GM06990 (cell line): ENCODE measurements at regions not wholly inside any gene's neighbourhood (a gene's known extent, or its start where the extent isn't known, plus 50 kb on each side); places are given as distances from the start of the nearest gene placed in this dataset.

Source experiments
- DNase-seq: peaks from one replicate; pipeline ENCODE4 v3.0.0-alpha.2; 2011; ENCODE audit not compliant: insufficient read length; ENCODE audit errors: extremely low read depth
- H3K27me3 ChIP-seq: replicated peaks from 2 replicates; pipeline ENCODE4 v1.6.0; 2011; ENCODE audit warnings: low read length; ENCODE audit not compliant: control insufficient read depth, insufficient read depth
- H3K36me3 ChIP-seq: 2 replicates; pipeline ENCODE4 v1.5.1; 2011; ENCODE audit warnings: low read length; ENCODE audit not compliant: control insufficient read depth, insufficient read depth
- H3K4me3 ChIP-seq: replicated peaks from 2 replicates; pipeline ENCODE4 v1.5.1; 2011; ENCODE audit warnings: low read depth, mild to moderate bottlenecking, control low read depth, low read length
- CTCF ChIP-seq: IDR thresholded peaks from 2 replicates; pipeline ENCODE4 v1.5.1; 2011; ENCODE audit warnings: low read length, control low read depth, mild to moderate bottlenecking, inconsistent platforms; ENCODE audit not compliant: insufficient read depth, poor library complexity, severe bottlenecking

- no peaks in the 10 kb centered on the region for H3K36me3 ChIP-seq
- TF ChIP-seq CTCF, result no peak
- DNase-seq, result no peak
- H3K4me3 ChIP-seq, result no peak overlapping the region
- H3K27me3 ChIP-seq, result no peaks in the 10 kb centered on the region
These were observed 999.0 kb downstream of the TUSC7 start for GRCh38 chr3:117708601-117709000.

- H3K27me3 ChIP-seq, result no peaks in the 10 kb centered on the region
- no peaks in the 10 kb centered on the region for H3K36me3 ChIP-seq
- H3K4me3 ChIP-seq, result no peak overlapping the region
- no peak for DNase-seq
- TF ChIP-seq CTCF, result no peak
These were observed 999.5 kb downstream of the TUSC7 start for GRCh38 chr3:117709108-117709507.

- TF ChIP-seq CTCF, result no peak
- Histone ChIP-seq H3K36me3 (no peaks in the 10 kb centered on the region), H3K4me3 (no peak overlapping the region), H3K27me3 (no peaks in the 10 kb centered on the region)
- DNase-seq, result no peak
These were observed 1000.9 kb downstream of the TUSC7 start for GRCh38 chr3:117710501-117710900.

GRCh38 chr3:117719316-117719926 is 1009.8 kb downstream of the TUSC7 start:
- no peak for DNase-seq
- Histone ChIP-seq H3K27me3 (no peaks in the 10 kb centered on the region), H3K4me3 (no peak overlapping the region), H3K36me3 (no peaks in the 10 kb centered on the region)
- TF ChIP-seq CTCF, result peak; percentile 63

GRCh38 chr3:117721866-117722265 is 1012.3 kb downstream of the TUSC7 start:
- no peak for DNase-seq
- no peaks in the 10 kb centered on the region for H3K27me3 ChIP-seq
- no peak overlapping the region for H3K4me3 ChIP-seq
- H3K36me3 ChIP-seq, result no peaks in the 10 kb centered on the region
- no peak for TF ChIP-seq CTCF

- Histone ChIP-seq H3K27me3 (no peaks in the 10 kb centered on the region), H3K36me3 (no peaks in the 10 kb centered on the region), H3K4me3 (no peak overlapping the region)
- peak; percentile 8 for DNase-seq
- no peak for TF ChIP-seq CTCF
These were observed 1013.3 kb downstream of the TUSC7 start for GRCh38 chr3:117722856-117723255.
